DOHH2 (cell line): ENCODE measurements at regions not wholly inside any gene's neighbourhood (a gene's known extent, or its start where the extent isn't known, plus 50 kb on each side); places are given as distances from the start of the nearest gene placed in this dataset.

ENCODE experiments used
- EZH2phosphoT487 ChIP-seq: fragments of 200-600 bp; sonication (generic); IDR thresholded peaks from 2 replicates; pipeline ENCODE4 v1.6.1; 2017; ENCODE audit warnings: borderline replicate concordance, mild to moderate bottlenecking, antibody characterized with exemption, low read length, moderate library complexity, mixed read lengths
- TF ChIP-seq, protein P1 (sequence below): fragments of 200-600 bp; sonication (generic); IDR thresholded peaks from one replicate; pipeline ENCODE4 v1.5.1; 2014; ENCODE audit warnings: antibody characterized with exemption, mild to moderate bottlenecking, low read depth, low read length; ENCODE audit not compliant: poor library complexity, severe bottlenecking

DNA sequence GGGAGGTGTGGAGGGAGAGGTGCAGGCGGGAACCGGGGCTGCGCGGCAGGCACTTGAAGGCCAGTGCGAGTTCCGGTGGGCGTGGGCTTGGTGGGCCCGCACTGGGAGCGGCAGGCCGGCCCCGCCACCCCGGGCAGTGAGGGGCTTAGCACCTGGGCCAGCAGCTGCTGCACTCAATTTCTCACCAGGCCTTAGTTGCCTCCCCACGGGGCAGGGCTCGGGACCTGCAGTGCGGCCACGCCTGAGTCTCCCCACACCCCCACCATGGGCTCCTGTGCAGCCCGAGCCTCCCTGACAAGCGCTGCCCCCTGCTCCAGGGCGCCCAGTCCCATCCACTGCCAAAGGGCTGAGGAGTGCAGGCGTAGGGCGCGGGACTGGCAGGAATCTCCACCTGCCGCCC is 284.5 kb downstream of the DEPDC1B start:
- no peak for TF ChIP-seq EZH2phosphoT487
- TF ChIP-seq, protein P1, sequence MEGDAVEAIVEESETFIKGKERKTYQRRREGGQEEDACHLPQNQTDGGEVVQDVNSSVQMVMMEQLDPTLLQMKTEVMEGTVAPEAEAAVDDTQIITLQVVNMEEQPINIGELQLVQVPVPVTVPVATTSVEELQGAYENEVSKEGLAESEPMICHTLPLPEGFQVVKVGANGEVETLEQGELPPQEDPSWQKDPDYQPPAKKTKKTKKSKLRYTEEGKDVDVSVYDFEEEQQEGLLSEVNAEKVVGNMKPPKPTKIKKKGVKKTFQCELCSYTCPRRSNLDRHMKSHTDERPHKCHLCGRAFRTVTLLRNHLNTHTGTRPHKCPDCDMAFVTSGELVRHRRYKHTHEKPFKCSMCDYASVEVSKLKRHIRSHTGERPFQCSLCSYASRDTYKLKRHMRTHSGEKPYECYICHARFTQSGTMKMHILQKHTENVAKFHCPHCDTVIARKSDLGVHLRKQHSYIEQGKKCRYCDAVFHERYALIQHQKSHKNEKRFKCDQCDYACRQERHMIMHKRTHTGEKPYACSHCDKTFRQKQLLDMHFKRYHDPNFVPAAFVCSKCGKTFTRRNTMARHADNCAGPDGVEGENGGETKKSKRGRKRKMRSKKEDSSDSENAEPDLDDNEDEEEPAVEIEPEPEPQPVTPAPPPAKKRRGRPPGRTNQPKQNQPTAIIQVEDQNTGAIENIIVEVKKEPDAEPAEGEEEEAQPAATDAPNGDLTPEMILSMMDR, result no peak
